MCF 10A (cell line): ENCODE measurements at regions not wholly inside any gene's neighbourhood (a gene's known extent, or its start where the extent isn't known, plus 50 kb on each side); places are given as distances from the start of the nearest gene placed in this dataset.

ENCODE experiments used
- BruUV-seq: library from RNA; stranded (reverse); fragments of 400-500 nt; replicated peaks from 2 replicates; lab custom pipeline; 2021; lab: Mats Ljungman, UMichigan
- CTCF ChIA-PET: fragments of 300-600 bp; sonication (Branson Sonifier 250); formaldehyde crosslinking; extraction: SDS; loops from one replicate; lab custom pipeline; 2021; ENCODE audit warnings: antibody characterized with exemption, inconsistent platforms; lab: Yijun Ruan, JAX
- POLR2A ChIA-PET: fragments of 300-600, 350-650 bp; sonication (Branson Sonifier 250); formaldehyde crosslinking; extraction: SDS; loops from one replicate; lab custom pipeline; 2020; ENCODE audit warnings: antibody characterized with exemption, inconsistent platforms; lab: Yijun Ruan, JAX
- DNase-seq: peaks from one replicate; pipeline ENCODE4 v3.0.0-alpha.2; 2018; ENCODE audit not compliant: unreplicated experiment
- H3K27ac Mint-ChIP-seq: one replicate; pipeline ENCODE4 v1.8.0; 2022; ENCODE audit warnings: mild to moderate bottlenecking, low read depth, mixed read lengths; ENCODE audit not compliant: unreplicated experiment
- H3K27me3 Mint-ChIP-seq: one replicate; pipeline ENCODE4 v1.8.0; 2022; ENCODE audit warnings: mixed read lengths; ENCODE audit not compliant: insufficient read depth, unreplicated experiment
- H3K36me3 Mint-ChIP-seq: one replicate; pipeline ENCODE4 v1.8.0; 2022; ENCODE audit warnings: mild to moderate bottlenecking, moderate library complexity, mixed read lengths; ENCODE audit not compliant: insufficient read depth, unreplicated experiment
- H3K4me1 Mint-ChIP-seq: one replicate; pipeline ENCODE4 v1.8.0; 2022; ENCODE audit warnings: mixed read lengths; ENCODE audit not compliant: insufficient read depth, unreplicated experiment
- H3K4me3 Mint-ChIP-seq: one replicate; pipeline ENCODE4 v1.8.0; 2022; ENCODE audit warnings: mild to moderate bottlenecking, moderate library complexity, mixed read lengths; ENCODE audit not compliant: unreplicated experiment
- H3K9me3 Mint-ChIP-seq: one replicate; pipeline ENCODE4 v1.8.0; 2022; ENCODE audit warnings: mixed read lengths; ENCODE audit not compliant: unreplicated experiment
- CTCF ChIP-seq: fragments of 200-600 bp; IDR thresholded peaks from one replicate; pipeline ENCODE4 v1.8.0; 2022; ENCODE audit warnings: antibody characterized with exemption, mild to moderate bottlenecking; ENCODE audit not compliant: unreplicated experiment
- intact Hi-C: fragments of 100-400 bp; cut with micrococcal nuclease; formaldehyde crosslinking; loops from 2 replicates; pipeline ENCODE4 v1.14.1; 2022

- Mint-ChIP-seq H3K36me3 (no peaks in the 10 kb centered on the region), H3K4me1 (no peaks in the 10 kb centered on the region), H3K27me3 (no peaks in the 10 kb centered on the region), H3K9me3 (peaks cover 7% of the 10 kb centered on the region), H3K27ac (no peak overlapping the region), H3K4me3 (no peak overlapping the region)
- DNase-seq = no peak
- CTCF ChIA-PET = interaction anchor here (0.7 kb wide), 1 partner anchor 1601 kb away, joined by 3 read pairs; no protein-coding TSS in a partner anchor
- intact Hi-C loops = no loop called here
- no TSS peak for BruUV-seq
- TF ChIP-seq CTCF = no peak
- POLR2A ChIA-PET = no interaction called here
Observed at GRCh38 chr4:18722748-18723191, 701.2 kb upstream of the LCORL start.

- intact Hi-C loops = no loop called here
Observed at GRCh38 chr4:18698119-18698883, 676.7 kb upstream of the LCORL start.

GRCh38 chr4:18695733-18696527, 674.4 kb upstream of the LCORL start:
- H3K27ac Mint-ChIP-seq = no peak overlapping the region
- H3K4me1 Mint-ChIP-seq = no peaks in the 10 kb centered on the region
- no peak for DNase-seq
- H3K4me3 Mint-ChIP-seq = no peak overlapping the region
- TF ChIP-seq CTCF = no peak
- intact Hi-C loops = no loop called here
- POLR2A ChIA-PET = no interaction called here
- CTCF ChIA-PET = no interaction called here
- no peaks in the 10 kb centered on the region for H3K36me3 Mint-ChIP-seq
- H3K9me3 Mint-ChIP-seq = no peaks in the 10 kb centered on the region
- no TSS peak for BruUV-seq
- H3K27me3 Mint-ChIP-seq = no peaks in the 10 kb centered on the region

More at GRCh38 chr4:18698119-18698883, 676.7 kb upstream of the LCORL start:
- no peaks in the 10 kb centered on the region for H3K4me1 Mint-ChIP-seq
- no peak for TF ChIP-seq CTCF
- BruUV-seq = no TSS peak
- no peaks in the 10 kb centered on the region for H3K36me3 Mint-ChIP-seq
- POLR2A ChIA-PET = interaction anchor here (1.2 kb wide), 1 partner anchor 39 kb away, joined by 4 read pairs; no protein-coding TSS in a partner anchor
- peaks cover 8% of the 10 kb centered on the region for H3K9me3 Mint-ChIP-seq
- CTCF ChIA-PET = no interaction called here
- H3K27me3 Mint-ChIP-seq = no peaks in the 10 kb centered on the region
- H3K27ac Mint-ChIP-seq = no peak overlapping the region
- no peak overlapping the region for H3K4me3 Mint-ChIP-seq
- DNase-seq = no peak
